ENCODE measurements at regions not wholly inside any gene's neighbourhood (a gene's known extent, or its start where the extent isn't known, plus 50 kb on each side); places are given as distances from the start of the nearest gene placed in this dataset.

DNA sequence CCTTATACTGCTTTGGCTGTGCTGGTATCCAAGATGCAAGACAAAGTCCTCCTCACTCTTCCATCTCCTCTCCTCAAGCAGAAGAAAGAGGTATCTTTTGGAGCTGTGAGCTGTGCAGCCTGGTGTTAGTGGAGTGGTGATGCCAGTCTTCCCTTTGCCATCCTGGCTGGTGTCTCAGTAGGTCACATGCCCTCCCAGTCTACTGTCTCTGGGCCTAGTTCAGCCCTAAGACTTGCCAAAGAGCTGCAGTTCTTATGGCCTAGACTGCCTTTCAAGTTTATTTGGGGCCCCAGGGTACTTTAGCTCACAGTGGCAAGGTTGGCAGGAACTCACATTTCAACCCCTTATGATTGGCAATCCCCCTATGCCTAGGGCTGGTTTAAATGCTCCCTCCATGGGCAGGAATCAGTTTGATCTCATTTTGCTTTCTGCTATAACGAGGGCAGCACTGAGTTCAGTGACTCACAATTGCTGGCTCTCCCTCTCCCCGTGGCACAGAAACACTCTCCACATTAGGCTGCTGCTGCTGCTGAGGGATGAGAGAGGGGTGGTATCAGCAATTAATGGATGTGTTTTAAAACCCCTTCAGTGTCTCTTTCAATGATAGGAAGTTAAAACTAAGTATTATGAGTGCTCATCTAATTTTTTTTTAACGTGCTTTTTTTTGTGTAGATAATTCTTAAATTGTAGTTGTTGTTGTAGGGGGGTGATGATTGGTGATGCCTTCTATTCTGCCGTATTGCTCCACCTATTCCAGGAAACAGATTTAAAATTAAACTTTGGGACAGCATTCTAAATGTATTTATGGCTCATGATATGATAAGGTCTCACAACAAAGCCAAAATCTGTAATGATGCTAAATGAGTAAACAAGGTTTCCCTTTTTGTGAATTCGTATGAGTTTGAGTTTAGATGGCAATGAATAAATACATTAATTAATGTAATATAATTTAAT is 1295.0 kb downstream of the JRKL start:
- FAIRE-seq (no peak), DNase-seq (ENCODE audit: extremely low read depth in 1 of 4, low spot score in 3 of 4) (no peak), ATAC-seq (no peak)
- Histone ChIP-seq H3K9me3 (replicated peaks; ENCODE audit: control insufficient read depth, insufficient read depth, low read depth, low read length) (0 out of 2 replicates have a peak, but pooled peaks cover 1% of the 10 kb centered on the region), H3K79me2 (ENCODE audit: control insufficient read depth, insufficient read depth, low read length) (no peaks in the 10 kb centered on the region), H3K4me2 (ENCODE audit: insufficient read depth, low read length) (no peak overlapping the region), H3K9ac (ENCODE audit: insufficient read depth in 1 of 2, low read depth in 2 of 2, low read length in 2 of 2) (no peak overlapping the region), H3K4me1 (replicated peaks in 1 of 2; ENCODE audit: control insufficient read depth in 2 of 2, insufficient read depth in 2 of 2, low read length in 2 of 2) (no peaks in the 10 kb centered on the region), H3K27ac (ENCODE audit: extremely low read depth, low read depth, low read length) (no peak overlapping the region), H4K20me1 (replicated peaks; ENCODE audit: control insufficient read depth, insufficient read depth, low read length) (no peaks in the 10 kb centered on the region), H3K9me1 (ENCODE audit: control insufficient read depth, insufficient read depth, low read length) (peaks cover 3% of the 10 kb centered on the region), H3K4me3 (no peak overlapping the region), H3K36me3 (ENCODE audit: control insufficient read depth, insufficient read depth, low read length) (no peaks in the 10 kb centered on the region), H3K27me3 (ENCODE audit: control insufficient read depth in 2 of 2, insufficient read depth in 2 of 2, low read length in 2 of 2) (no peaks in the 10 kb centered on the region), H2AFZ (ENCODE audit: low read depth, low read length) (peak overlapping the region; percentile 85)
- in situ Hi-C loops (cut with MboI), result no loop called here
- WGBS (ENCODE audit: insufficient coverage, low coverage, missing lambda C conversion rate), result 13% methylated on average over 5 of the region's 5 CpGs
- ChIA-PET CTCF (ENCODE audit: low intra/inter-chr PET ratio) (interaction anchor here (0.6 kb wide), 1 partner anchor 818 kb away, joined by 3 read pairs; no protein-coding TSS in a partner anchor), POLR2A (no interaction called here)
- intact Hi-C loops (cut with micrococcal nuclease), result no loop called here
- BruUV-seq (replicated peaks), result no TSS peak
- TF ChIP-seq, protein P1, sequence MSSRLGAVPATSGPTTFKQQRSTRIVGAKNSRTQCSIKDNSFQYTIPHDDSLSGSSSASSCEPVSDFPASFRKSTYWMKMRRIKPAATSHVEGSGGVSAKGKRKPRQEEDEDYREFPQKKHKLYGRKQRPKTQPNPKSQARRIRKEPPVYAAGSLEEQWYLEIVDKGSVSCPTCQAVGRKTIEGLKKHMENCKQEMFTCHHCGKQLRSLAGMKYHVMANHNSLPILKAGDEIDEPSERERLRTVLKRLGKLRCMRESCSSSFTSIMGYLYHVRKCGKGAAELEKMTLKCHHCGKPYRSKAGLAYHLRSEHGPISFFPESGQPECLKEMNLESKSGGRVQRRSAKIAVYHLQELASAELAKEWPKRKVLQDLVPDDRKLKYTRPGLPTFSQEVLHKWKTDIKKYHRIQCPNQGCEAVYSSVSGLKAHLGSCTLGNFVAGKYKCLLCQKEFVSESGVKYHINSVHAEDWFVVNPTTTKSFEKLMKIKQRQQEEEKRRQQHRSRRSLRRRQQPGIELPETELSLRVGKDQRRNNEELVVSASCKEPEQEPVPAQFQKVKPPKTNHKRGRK (tag; IDR thresholded peaks at IDR 0.05), result no peak
- TF ChIP-seq, protein P2, sequence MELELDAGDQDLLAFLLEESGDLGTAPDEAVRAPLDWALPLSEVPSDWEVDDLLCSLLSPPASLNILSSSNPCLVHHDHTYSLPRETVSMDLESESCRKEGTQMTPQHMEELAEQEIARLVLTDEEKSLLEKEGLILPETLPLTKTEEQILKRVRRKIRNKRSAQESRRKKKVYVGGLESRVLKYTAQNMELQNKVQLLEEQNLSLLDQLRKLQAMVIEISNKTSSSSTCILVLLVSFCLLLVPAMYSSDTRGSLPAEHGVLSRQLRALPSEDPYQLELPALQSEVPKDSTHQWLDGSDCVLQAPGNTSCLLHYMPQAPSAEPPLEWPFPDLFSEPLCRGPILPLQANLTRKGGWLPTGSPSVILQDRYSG (tag; conservative IDR thresholded peaks at IDR 0.05; ENCODE audit: low read depth), result no peak
- TF ChIP-seq, protein P3, sequence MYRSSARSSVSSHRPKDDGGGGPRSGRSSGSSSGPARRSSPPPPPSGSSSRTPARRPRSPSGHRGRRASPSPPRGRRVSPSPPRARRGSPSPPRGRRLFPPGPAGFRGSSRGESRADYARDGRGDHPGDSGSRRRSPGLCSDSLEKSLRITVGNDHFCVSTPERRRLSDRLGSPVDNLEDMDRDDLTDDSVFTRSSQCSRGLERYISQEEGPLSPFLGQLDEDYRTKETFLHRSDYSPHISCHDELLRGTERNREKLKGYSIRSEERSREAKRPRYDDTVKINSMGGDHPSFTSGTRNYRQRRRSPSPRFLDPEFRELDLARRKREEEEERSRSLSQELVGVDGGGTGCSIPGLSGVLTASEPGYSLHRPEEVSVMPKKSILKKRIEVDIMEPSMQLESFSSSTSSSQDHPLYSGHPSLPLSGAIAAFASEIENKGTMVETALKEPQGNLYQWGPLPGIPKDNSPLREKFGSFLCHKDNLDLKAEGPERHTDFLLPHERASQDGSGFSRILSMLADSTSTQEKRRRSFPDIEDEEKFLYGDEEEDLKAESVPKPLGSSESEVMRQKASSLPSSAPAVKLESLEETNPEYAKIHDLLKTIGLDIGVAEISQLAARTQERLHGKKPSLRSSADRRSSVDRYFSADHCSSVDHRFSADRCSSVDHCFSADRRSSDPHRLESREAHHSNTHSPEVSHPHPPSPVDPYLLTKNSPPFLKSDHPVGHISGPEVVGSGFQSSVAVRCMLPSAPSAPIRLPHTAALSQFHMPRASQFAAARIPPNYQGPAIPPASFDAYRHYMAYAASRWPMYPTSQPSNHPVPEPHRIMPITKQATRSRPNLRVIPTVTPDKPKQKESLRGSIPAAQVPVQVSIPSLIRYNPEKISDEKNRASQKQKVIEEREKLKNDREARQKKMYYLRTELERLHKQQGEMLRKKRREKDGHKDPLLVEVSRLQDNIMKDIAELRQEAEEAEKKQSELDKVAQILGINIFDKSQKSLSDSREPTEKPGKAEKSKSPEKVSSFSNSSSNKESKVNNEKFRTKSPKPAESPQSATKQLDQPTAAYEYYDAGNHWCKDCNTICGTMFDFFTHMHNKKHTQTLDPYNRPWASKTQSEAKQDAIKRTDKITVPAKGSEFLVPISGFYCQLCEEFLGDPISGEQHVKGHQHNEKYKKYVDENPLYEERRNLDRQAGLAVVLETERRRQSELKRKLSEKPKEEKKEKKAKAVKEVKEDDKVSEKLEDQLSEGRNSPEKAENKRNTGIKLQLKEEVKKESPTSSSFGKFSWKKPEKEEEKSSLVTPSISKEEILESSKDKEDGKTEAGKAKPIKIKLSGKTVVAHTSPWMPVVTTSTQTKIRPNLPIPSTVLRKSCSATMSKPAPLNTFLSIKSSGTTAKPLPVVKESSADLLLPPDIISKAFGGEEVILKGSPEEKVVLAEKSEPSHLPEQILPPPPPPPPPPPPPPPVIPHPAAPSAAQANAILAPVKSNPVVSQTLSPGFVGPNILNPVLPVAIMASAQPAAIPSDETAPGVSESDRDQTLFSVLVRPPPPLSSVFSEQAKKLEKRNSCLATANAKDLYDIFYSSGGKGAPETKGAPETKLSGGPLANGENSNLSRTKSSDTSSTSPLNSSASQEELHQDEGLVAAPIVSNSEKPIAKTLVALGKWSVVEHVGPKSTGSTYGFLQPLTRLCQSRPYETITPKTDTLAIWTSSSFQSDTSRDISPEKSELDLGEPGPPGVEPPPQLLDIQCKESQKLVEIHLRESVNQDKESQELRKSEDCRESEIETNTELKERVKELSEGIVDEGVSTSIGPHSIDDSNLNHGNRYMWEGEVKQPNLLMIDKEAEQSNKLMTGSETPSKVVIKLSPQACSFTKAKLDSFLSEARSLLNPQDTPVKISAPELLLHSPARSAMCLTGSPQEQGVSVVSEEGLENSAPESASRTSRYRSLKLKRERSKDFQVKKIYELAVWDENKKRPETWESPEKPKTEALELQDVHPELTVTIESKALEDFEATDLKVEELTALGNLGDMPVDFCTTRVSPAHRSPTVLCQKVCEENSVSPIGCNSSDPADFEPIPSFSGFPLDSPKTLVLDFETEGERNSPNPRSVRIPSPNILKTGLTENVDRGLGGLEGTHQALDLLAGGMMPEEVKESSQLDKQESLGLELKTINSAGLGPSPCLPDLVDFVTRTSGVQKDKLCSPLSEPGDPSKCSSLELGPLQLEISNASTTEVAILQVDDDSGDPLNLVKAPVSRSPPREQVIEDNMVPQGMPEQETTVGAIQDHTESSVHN (IDR thresholded peaks at IDR 0.05; ENCODE audit: borderline replicate concordance in 1 of 2, low read depth in 1 of 2), result no peak
- TF ChIP-seq ARID2 (IDR thresholded peaks at IDR 0.05) (no peak), SREBF1 (IDR thresholded peaks at IDR 0.05; ENCODE audit: borderline replicate concordance, low read depth, low read length) (no peak), CXXC5 (CRISPR knock-in tag; IDR thresholded peaks at IDR 0.05) (no peak), XRCC4 (IDR thresholded peaks at IDR 0.05; ENCODE audit: extremely low read depth, insufficient read depth, insufficient read length) (no peak)

Data from K562 (cell line).